ENCODE measurements at regions not wholly inside any gene's neighbourhood (a gene's known extent, or its start where the extent isn't known, plus 50 kb on each side); places are given as distances from the start of the nearest gene placed in this dataset.

DNA sequence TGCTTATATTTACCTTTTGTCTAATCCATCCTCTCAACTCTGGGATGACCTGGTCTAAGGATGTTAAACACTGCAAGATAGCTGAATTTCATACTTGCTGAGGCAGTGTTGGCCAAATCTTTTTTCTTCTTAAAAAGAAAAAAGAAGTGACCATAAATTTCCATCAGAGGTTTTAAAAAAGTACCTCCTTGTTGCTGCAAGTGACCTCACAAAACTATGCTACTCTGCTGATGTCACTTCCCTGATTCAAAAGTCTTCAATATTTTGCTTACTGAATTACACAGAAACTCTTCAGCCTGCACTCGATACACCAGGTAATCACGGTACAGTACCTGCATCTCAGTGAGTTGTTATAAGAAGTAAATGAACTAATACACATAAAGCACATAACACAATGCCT, 107.2 kb upstream of the PRDM1 start:
- TF ChIP-seq, protein P1, sequence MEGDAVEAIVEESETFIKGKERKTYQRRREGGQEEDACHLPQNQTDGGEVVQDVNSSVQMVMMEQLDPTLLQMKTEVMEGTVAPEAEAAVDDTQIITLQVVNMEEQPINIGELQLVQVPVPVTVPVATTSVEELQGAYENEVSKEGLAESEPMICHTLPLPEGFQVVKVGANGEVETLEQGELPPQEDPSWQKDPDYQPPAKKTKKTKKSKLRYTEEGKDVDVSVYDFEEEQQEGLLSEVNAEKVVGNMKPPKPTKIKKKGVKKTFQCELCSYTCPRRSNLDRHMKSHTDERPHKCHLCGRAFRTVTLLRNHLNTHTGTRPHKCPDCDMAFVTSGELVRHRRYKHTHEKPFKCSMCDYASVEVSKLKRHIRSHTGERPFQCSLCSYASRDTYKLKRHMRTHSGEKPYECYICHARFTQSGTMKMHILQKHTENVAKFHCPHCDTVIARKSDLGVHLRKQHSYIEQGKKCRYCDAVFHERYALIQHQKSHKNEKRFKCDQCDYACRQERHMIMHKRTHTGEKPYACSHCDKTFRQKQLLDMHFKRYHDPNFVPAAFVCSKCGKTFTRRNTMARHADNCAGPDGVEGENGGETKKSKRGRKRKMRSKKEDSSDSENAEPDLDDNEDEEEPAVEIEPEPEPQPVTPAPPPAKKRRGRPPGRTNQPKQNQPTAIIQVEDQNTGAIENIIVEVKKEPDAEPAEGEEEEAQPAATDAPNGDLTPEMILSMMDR (conservative IDR thresholded peaks at IDR 0.05; ENCODE audit: low read depth, low read length) = no peak
- H3K4me3 ChIP-seq (ENCODE audit: low read depth, low read length) = no peak overlapping the region
- no peak for DNase-seq (ENCODE audit: low read depth)

GRCh38 chr6:105977934-105978504, 108.1 kb upstream of the PRDM1 start:
- H3K4me3 ChIP-seq (ENCODE audit: low read depth, low read length) = no peak overlapping the region
- DNase-seq (ENCODE audit: low read depth) = no peak
- TF ChIP-seq, protein P1 (conservative IDR thresholded peaks at IDR 0.05; ENCODE audit: low read depth, low read length) = no peak

- DNase-seq (ENCODE audit: low read depth) = no peak
- H3K4me3 ChIP-seq (ENCODE audit: low read depth, low read length) = no peak overlapping the region
- TF ChIP-seq, protein P1 (conservative IDR thresholded peaks at IDR 0.05; ENCODE audit: low read depth, low read length) = no peak
These were observed 111.2 kb upstream of the PRDM1 start for GRCh38 chr6:105974986-105975385.

DNA sequence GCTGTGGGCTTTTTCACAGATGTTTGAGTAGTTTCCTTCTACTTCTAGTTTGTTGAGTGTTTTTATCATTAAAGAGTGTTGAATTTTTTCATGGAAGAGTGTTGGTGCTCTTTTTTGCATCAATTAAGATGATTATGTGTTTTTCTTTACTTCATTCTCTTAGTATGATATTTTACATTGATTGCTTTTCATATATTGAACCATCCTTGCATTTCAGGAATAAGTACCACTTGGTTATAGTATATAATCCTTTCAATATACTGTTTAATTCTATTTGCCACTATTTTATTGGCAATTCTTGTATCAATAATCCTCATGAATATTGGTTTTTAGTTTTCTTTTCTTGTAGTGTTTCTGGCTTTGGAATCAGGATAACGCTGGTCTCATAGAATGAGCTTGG, 113.7 kb upstream of the PRDM1 start:
- H3K4me3 ChIP-seq (ENCODE audit: low read depth, low read length) = no peak overlapping the region
- DNase-seq (ENCODE audit: low read depth) = no peak
- TF ChIP-seq, protein P1 (conservative IDR thresholded peaks at IDR 0.05; ENCODE audit: low read depth, low read length) = no peak

DNA sequence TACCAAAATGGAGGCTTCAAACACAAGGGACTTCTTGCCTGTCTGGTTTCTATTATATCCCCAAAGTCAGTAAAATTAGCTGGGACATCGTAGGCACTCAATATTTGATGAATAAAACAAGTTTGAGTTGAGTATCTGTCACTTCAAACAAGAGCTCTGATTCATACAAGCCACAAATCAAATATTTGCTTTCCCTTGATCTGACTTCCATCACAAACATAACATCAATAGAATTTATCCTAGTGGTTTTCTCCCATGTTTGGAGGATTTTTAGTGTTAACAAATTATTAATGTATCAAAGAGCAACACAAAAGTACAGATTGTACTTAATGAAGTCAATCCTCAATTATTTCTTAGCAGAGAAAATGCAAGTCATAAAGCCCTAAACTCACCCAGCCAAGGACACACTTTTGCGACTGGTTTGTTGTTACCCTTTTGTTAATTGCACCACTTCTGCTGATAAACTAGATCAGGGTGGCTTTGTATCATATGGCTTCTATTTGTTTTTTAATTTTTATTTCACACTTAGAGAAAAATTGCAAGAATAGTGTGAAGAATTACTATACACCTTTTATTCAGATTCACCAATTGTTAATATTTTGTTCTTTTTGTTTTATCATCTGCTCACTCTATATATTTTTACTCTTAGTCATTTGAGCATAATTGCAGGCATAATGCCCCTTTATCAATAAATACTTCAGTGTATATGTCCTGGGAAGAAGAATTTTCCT, 117.4 kb upstream of the PRDM1 start:
- H3K4me3 ChIP-seq (ENCODE audit: low read depth, low read length) = no peak overlapping the region
- TF ChIP-seq, protein P1 (conservative IDR thresholded peaks at IDR 0.05; ENCODE audit: low read depth, low read length) = no peak
- DNase-seq (ENCODE audit: low read depth) = no peak

DNA sequence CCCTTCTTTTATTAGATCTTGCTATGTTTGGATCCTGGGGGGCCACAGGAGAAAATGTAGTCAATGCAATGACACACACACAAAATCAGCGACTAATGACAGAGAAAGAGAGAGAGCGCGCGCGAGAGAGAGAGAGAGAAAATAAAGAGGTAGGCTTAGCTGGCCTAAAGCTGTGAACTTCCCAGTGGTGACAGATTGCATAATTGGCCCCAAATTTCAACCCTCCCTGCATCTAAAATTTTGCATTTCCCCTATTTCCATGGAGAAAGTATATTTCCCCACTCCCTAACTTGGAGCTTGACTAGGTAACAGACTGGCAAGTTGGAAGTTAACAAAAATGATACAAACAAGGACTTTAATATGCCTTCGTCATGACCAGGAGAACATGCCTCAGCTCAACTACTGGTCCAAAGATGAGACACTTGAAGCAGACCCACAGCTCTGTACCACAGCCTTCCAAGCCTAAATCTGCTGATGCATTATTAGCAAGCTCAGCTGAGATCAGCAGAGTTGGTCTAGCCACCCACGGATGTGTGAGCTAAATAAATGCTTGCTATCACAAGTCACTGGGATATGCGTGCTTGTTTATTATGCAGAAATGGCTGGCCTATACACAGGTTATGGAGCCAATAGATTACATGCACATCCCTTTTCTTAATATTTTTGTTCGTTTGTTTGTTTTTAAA, 118.1 kb upstream of the PRDM1 start:
- peak; percentile 9 for DNase-seq (ENCODE audit: low read depth)
- TF ChIP-seq, protein P1 (conservative IDR thresholded peaks at IDR 0.05; ENCODE audit: low read depth, low read length) = no peak
- H3K4me3 ChIP-seq (ENCODE audit: low read depth, low read length) = no peak overlapping the region

Measured in choroid plexus epithelial cell (primary cell).